ENCODE measurements at regions not wholly inside any gene's neighbourhood (a gene's known extent, or its start where the extent isn't known, plus 50 kb on each side); places are given as distances from the start of the nearest gene placed in this dataset.

- no peak overlapping the region for H4K8ac ChIP-seq (ENCODE audit: low read depth, low read length)
- no CpG with 5 or more reads among the region's 5 CpGs for WGBS, 2 donors (ENCODE audit: extremely low coverage in 2 of 2, insufficient read length in 2 of 2, insufficient replicate concordance in 1 of 2)
- no peak overlapping the region for H3K4ac ChIP-seq (ENCODE audit: low read length)
- H2AFZ ChIP-seq (ENCODE audit: low read length), result no peak overlapping the region
- no peaks in the 10 kb centered on the region for H3K27me3 ChIP-seq (ENCODE audit: control insufficient read depth in 3 of 3, insufficient read depth in 3 of 3, low read depth in 1 of 3, low read length in 3 of 3)
- H2AK5ac ChIP-seq (ENCODE audit: low read depth, low read length), result no peak overlapping the region
- no peak overlapping the region for H3K9ac ChIP-seq (ENCODE audit: low read depth, low read length, poor library complexity)
- no peak overlapping the region for H3K14ac ChIP-seq (ENCODE audit: low read length)
- no peak overlapping the region for H3K27ac ChIP-seq (replicated peaks; ENCODE audit: low read length)
- no peak overlapping the region for H2BK15ac ChIP-seq (ENCODE audit: low read length)
- H2BK5ac ChIP-seq (ENCODE audit: low read length), result no peak overlapping the region
- H3K23ac ChIP-seq (ENCODE audit: low read depth, low read length, poor library complexity), result no peak overlapping the region
- H2BK12ac ChIP-seq (ENCODE audit: low read length), result no peak overlapping the region
- H4K91ac ChIP-seq (ENCODE audit: low read depth, low read length, poor library complexity), result no peak overlapping the region
- H3K4me2 ChIP-seq (ENCODE audit: insufficient read depth, low read length, poor library complexity, severe bottlenecking), result no peak overlapping the region
- H3K4me1 ChIP-seq (ENCODE audit: control insufficient read depth in 2 of 2, insufficient read depth in 1 of 2, low read depth in 1 of 2, low read length in 2 of 2), result no peaks in the 10 kb centered on the region
- H2BK120ac ChIP-seq (ENCODE audit: low read depth, low read length), result no peak overlapping the region
- H3K36me3 ChIP-seq (replicated peaks in 1 of 2; ENCODE audit: control insufficient read depth in 2 of 2, insufficient read depth in 2 of 2, low read length in 2 of 2), result no peaks in the 10 kb centered on the region
- no peaks in the 10 kb centered on the region for H3K79me1 ChIP-seq (ENCODE audit: low read depth, low read length)
- no peak overlapping the region for H3K18ac ChIP-seq (ENCODE audit: low read length)
- DNase-seq (ENCODE audit: low spot score), result no peak
- H3K4me3 ChIP-seq (ENCODE audit: low read length in 2 of 2), result no peak overlapping the region
- H3K9me3 ChIP-seq (replicated peaks in 1 of 2; ENCODE audit: control insufficient read depth in 2 of 2, insufficient read depth in 1 of 2, low read depth in 1 of 2, low read length in 2 of 2), result peaks cover 0 to 1% of the 10 kb centered on the region in 2 donors
These were observed 191.2 kb upstream of the NCAM1 start for GRCh38 chr11:112770033-112770432.

- no CpG with 5 or more reads among the region's 3 CpGs for WGBS, 2 donors (ENCODE audit: extremely low coverage in 2 of 2, insufficient read length in 2 of 2, insufficient replicate concordance in 1 of 2)
- no peak overlapping the region for H3K4ac ChIP-seq (ENCODE audit: low read length)
- no peak overlapping the region for H3K4me2 ChIP-seq (ENCODE audit: insufficient read depth, low read length, poor library complexity, severe bottlenecking)
- H2BK12ac ChIP-seq (ENCODE audit: low read length), result no peak overlapping the region
- no peak overlapping the region for H4K8ac ChIP-seq (ENCODE audit: low read depth, low read length)
- no peak overlapping the region for H4K91ac ChIP-seq (ENCODE audit: low read depth, low read length, poor library complexity)
- no peak overlapping the region for H3K9ac ChIP-seq (ENCODE audit: low read depth, low read length, poor library complexity)
- no peak overlapping the region for H3K23ac ChIP-seq (ENCODE audit: low read depth, low read length, poor library complexity)
- H3K4me1 ChIP-seq (ENCODE audit: control insufficient read depth in 2 of 2, insufficient read depth in 1 of 2, low read depth in 1 of 2, low read length in 2 of 2), result no peaks in the 10 kb centered on the region
- H2BK5ac ChIP-seq (ENCODE audit: low read length), result no peak overlapping the region
- H2AK5ac ChIP-seq (ENCODE audit: low read depth, low read length), result no peak overlapping the region
- no peak overlapping the region for H3K14ac ChIP-seq (ENCODE audit: low read length)
- no peak overlapping the region for H2AFZ ChIP-seq (ENCODE audit: low read length)
- H3K79me1 ChIP-seq (ENCODE audit: low read depth, low read length), result no peaks in the 10 kb centered on the region
- no peak for DNase-seq (ENCODE audit: low spot score)
- no peak overlapping the region for H3K18ac ChIP-seq (ENCODE audit: low read length)
- H2BK15ac ChIP-seq (ENCODE audit: low read length), result no peak overlapping the region
- no peak overlapping the region for H3K4me3 ChIP-seq (ENCODE audit: low read length in 2 of 2)
- no peak overlapping the region for H2BK120ac ChIP-seq (ENCODE audit: low read depth, low read length)
- no peak overlapping the region for H3K27ac ChIP-seq (replicated peaks; ENCODE audit: low read length)
- H3K27me3 ChIP-seq (ENCODE audit: control insufficient read depth in 3 of 3, insufficient read depth in 3 of 3, low read depth in 1 of 3, low read length in 3 of 3), result no peaks in the 10 kb centered on the region
- no peaks in the 10 kb centered on the region for H3K36me3 ChIP-seq (replicated peaks in 1 of 2; ENCODE audit: control insufficient read depth in 2 of 2, insufficient read depth in 2 of 2, low read length in 2 of 2)
- peaks cover 0 to 1% of the 10 kb centered on the region in 2 donors for H3K9me3 ChIP-seq (replicated peaks in 1 of 2; ENCODE audit: control insufficient read depth in 2 of 2, insufficient read depth in 1 of 2, low read depth in 1 of 2, low read length in 2 of 2)
These were observed 190.7 kb upstream of the NCAM1 start for GRCh38 chr11:112770487-112770886.

GRCh38 chr11:112771851-112772250, 189.4 kb upstream of the NCAM1 start:
- H2BK12ac ChIP-seq (ENCODE audit: low read length), result no peak overlapping the region
- no peak overlapping the region for H2AFZ ChIP-seq (ENCODE audit: low read length)
- H3K79me1 ChIP-seq (ENCODE audit: low read depth, low read length), result no peaks in the 10 kb centered on the region
- H3K4ac ChIP-seq (ENCODE audit: low read length), result no peak overlapping the region
- H3K9me3 ChIP-seq (replicated peaks in 1 of 2; ENCODE audit: control insufficient read depth in 2 of 2, insufficient read depth in 1 of 2, low read depth in 1 of 2, low read length in 2 of 2), result no peaks in the 10 kb centered on the region
- no peak overlapping the region for H3K23ac ChIP-seq (ENCODE audit: low read depth, low read length, poor library complexity)
- H3K27me3 ChIP-seq (ENCODE audit: control insufficient read depth in 3 of 3, insufficient read depth in 3 of 3, low read depth in 1 of 3, low read length in 3 of 3), result no peaks in the 10 kb centered on the region
- H2BK15ac ChIP-seq (ENCODE audit: low read length), result no peak overlapping the region
- no peak overlapping the region for H4K8ac ChIP-seq (ENCODE audit: low read depth, low read length)
- no peak overlapping the region for H3K4me3 ChIP-seq (ENCODE audit: low read length in 2 of 2)
- no peak overlapping the region for H3K27ac ChIP-seq (replicated peaks; ENCODE audit: low read length)
- no peak overlapping the region for H4K91ac ChIP-seq (ENCODE audit: low read depth, low read length, poor library complexity)
- no peak overlapping the region for H3K18ac ChIP-seq (ENCODE audit: low read length)
- H2BK120ac ChIP-seq (ENCODE audit: low read depth, low read length), result no peak overlapping the region
- no peaks in the 10 kb centered on the region for H3K36me3 ChIP-seq (replicated peaks in 1 of 2; ENCODE audit: control insufficient read depth in 2 of 2, insufficient read depth in 2 of 2, low read length in 2 of 2)
- DNase-seq (ENCODE audit: low spot score), result no peak
- no peak overlapping the region for H2BK5ac ChIP-seq (ENCODE audit: low read length)
- no peak overlapping the region for H3K14ac ChIP-seq (ENCODE audit: low read length)
- no peak overlapping the region for H3K4me2 ChIP-seq (ENCODE audit: insufficient read depth, low read length, poor library complexity, severe bottlenecking)
- no CpG with 5 or more reads among the region's 2 CpGs for WGBS, 2 donors (ENCODE audit: extremely low coverage in 2 of 2, insufficient read length in 2 of 2, insufficient replicate concordance in 1 of 2)
- no peaks in the 10 kb centered on the region for H3K4me1 ChIP-seq (ENCODE audit: control insufficient read depth in 2 of 2, insufficient read depth in 1 of 2, low read depth in 1 of 2, low read length in 2 of 2)
- no peak overlapping the region for H2AK5ac ChIP-seq (ENCODE audit: low read depth, low read length)
- H3K9ac ChIP-seq (ENCODE audit: low read depth, low read length, poor library complexity), result no peak overlapping the region

- Histone ChIP-seq H2BK15ac (ENCODE audit: low read length) (no peak overlapping the region), H4K91ac (ENCODE audit: low read depth, low read length, poor library complexity) (no peak overlapping the region), H2BK12ac (ENCODE audit: low read length) (no peak overlapping the region), H3K79me1 (ENCODE audit: low read depth, low read length) (no peaks in the 10 kb centered on the region), H3K4ac (ENCODE audit: low read length) (no peak overlapping the region), H3K4me3 (ENCODE audit: low read length in 2 of 2) (no peak overlapping the region), H3K27me3 (ENCODE audit: control insufficient read depth in 3 of 3, insufficient read depth in 3 of 3, low read depth in 1 of 3, low read length in 3 of 3) (no peaks in the 10 kb centered on the region), H3K14ac (ENCODE audit: low read length) (no peak overlapping the region), H3K18ac (ENCODE audit: low read length) (peak overlapping the region; percentile 4), H3K9ac (ENCODE audit: low read depth, low read length, poor library complexity) (no peak overlapping the region), H2AFZ (ENCODE audit: low read length) (no peak overlapping the region), H3K9me3 (replicated peaks in 1 of 2; ENCODE audit: control insufficient read depth in 2 of 2, insufficient read depth in 1 of 2, low read depth in 1 of 2, low read length in 2 of 2) (no peaks in the 10 kb centered on the region), H2BK120ac (ENCODE audit: low read depth, low read length) (no peak overlapping the region), H2BK5ac (ENCODE audit: low read length) (no peak overlapping the region), H3K27ac (replicated peaks; ENCODE audit: low read length) (no peak overlapping the region), H4K8ac (ENCODE audit: low read depth, low read length) (no peak overlapping the region), H3K23ac (ENCODE audit: low read depth, low read length, poor library complexity) (no peak overlapping the region), H3K4me2 (ENCODE audit: insufficient read depth, low read length, poor library complexity, severe bottlenecking) (no peak overlapping the region), H2AK5ac (ENCODE audit: low read depth, low read length) (no peak overlapping the region), H3K36me3 (replicated peaks in 1 of 2; ENCODE audit: control insufficient read depth in 2 of 2, insufficient read depth in 2 of 2, low read length in 2 of 2) (no peaks in the 10 kb centered on the region), H3K4me1 (ENCODE audit: control insufficient read depth in 2 of 2, insufficient read depth in 1 of 2, low read depth in 1 of 2, low read length in 2 of 2) (no peaks in the 10 kb centered on the region)
- WGBS, 2 donors (ENCODE audit: extremely low coverage in 2 of 2, insufficient read length in 2 of 2, insufficient replicate concordance in 1 of 2), result no CpG with 5 or more reads among the region's 4 CpGs
- DNase-seq (ENCODE audit: low spot score), result no peak
These were observed 188.0 kb upstream of the NCAM1 start for GRCh38 chr11:112773264-112773663.

All from neuronal stem cell (in vitro differentiated cells).